Activated CD8-positive, alpha-beta memory T cell treated with anti-CD3 and anti-CD28 coated beads, Interleukin-2, amount 50 U/mL, for 1 hour (primary cell): ENCODE measurements at regions not wholly inside any gene's neighbourhood (a gene's known extent, or its start where the extent isn't known, plus 50 kb on each side); places are given as distances from the start of the nearest gene placed in this dataset.

Experiments
- DNase-seq: peaks from one replicate; pipeline ENCODE4 v3.0.0-alpha.2; 2020; ENCODE audit errors: extremely low read depth

GRCh38 chr2:240358080-240358479, 77.4 kb upstream of the GPC1 start:
- DNase-seq = no peak

- DNase-seq = no peak
Measured at GRCh38 chr2:240358821-240359397, 76.6 kb upstream of the GPC1 start.

GRCh38 chr2:240359695-240360094, 75.8 kb upstream of the GPC1 start:
- DNase-seq = no peak

GRCh38 chr2:240360645-240361475, 74.6 kb upstream of the GPC1 start:
- DNase-seq = no peak

GRCh38 chr2:240362216-240362755, 73.2 kb upstream of the GPC1 start:
- no peak for DNase-seq

GRCh38 chr2:240362826-240363745, 72.4 kb upstream of the GPC1 start:
- DNase-seq = no peak

GRCh38 chr2:240363746-240364581, 71.5 kb upstream of the GPC1 start:
- DNase-seq = no peak

- no peak for DNase-seq
Measured at GRCh38 chr2:240364582-240364960, 70.9 kb upstream of the GPC1 start.

GRCh38 chr2:240364961-240365775, 70.3 kb upstream of the GPC1 start:
- no peak for DNase-seq

- DNase-seq = no peak
Measured at GRCh38 chr2:240365971-240366471, 69.4 kb upstream of the GPC1 start.

GRCh38 chr2:240366901-240367300, 68.6 kb upstream of the GPC1 start:
- DNase-seq = no peak

GRCh38 chr2:240367721-240368120, 67.7 kb upstream of the GPC1 start:
- DNase-seq = no peak

- no peak for DNase-seq
Measured at GRCh38 chr2:240368781-240369331, 66.6 kb upstream of the GPC1 start.

- no peak for DNase-seq
Measured at GRCh38 chr2:240369335-240369734, 66.1 kb upstream of the GPC1 start.

- no peak for DNase-seq
Measured at GRCh38 chr2:240369801-240370585, 65.5 kb upstream of the GPC1 start.

GRCh38 chr2:240371129-240372000, 64.1 kb upstream of the GPC1 start:
- no peak for DNase-seq

GRCh38 chr2:240372101-240372500, 63.4 kb upstream of the GPC1 start:
- DNase-seq = no peak

- DNase-seq = no peak
Measured at GRCh38 chr2:240373289-240373885, 62.1 kb upstream of the GPC1 start.
